Ishikawa (cell line): ENCODE measurements at regions not wholly inside any gene's neighbourhood (a gene's known extent, or its start where the extent isn't known, plus 50 kb on each side); places are given as distances from the start of the nearest gene placed in this dataset.

Experiments used
- CEBPB ChIP-seq: IDR thresholded peaks from 2 replicates; pipeline ENCODE4 v1.6.1; 2012
- EGR1 ChIP-seq: IDR thresholded peaks from 2 replicates; pipeline ENCODE4 v1.6.1; 2012
- EP300 ChIP-seq: IDR thresholded peaks from 2 replicates; pipeline ENCODE4 v1.6.1; 2012; ENCODE audit warnings: borderline replicate concordance
- FOXM1 ChIP-seq: IDR thresholded peaks from 2 replicates; pipeline ENCODE4 v1.6.1; 2012; ENCODE audit warnings: low read depth, borderline replicate concordance
- MAX ChIP-seq: IDR thresholded peaks from 2 replicates; pipeline ENCODE4 v1.6.1; 2012
- NFIC ChIP-seq: IDR thresholded peaks from 2 replicates; pipeline ENCODE4 v1.6.1; 2012
- RAD21 ChIP-seq: IDR thresholded peaks from 2 replicates; pipeline ENCODE4 v1.6.1; 2012; ENCODE audit warnings: low read depth
- REST ChIP-seq: IDR thresholded peaks from 2 replicates; pipeline ENCODE4 v1.6.1; 2012; ENCODE audit warnings: low read depth, mild to moderate bottlenecking
- TAF1 ChIP-seq: IDR thresholded peaks from 2 replicates; pipeline ENCODE4 v1.6.1; 2012; ENCODE audit warnings: low read depth, mild to moderate bottlenecking
- YY1 ChIP-seq: IDR thresholded peaks from 2 replicates; pipeline ENCODE4 v1.6.1; 2012; ENCODE audit warnings: low read depth

GRCh38 chr14:86091811-86092210, 561.9 kb downstream of the FLRT2 start:
- TF ChIP-seq FOXM1 (no peak), NFIC (no peak), CEBPB (no peak), TAF1 (no peak), REST (no peak), EP300 (no peak), MAX (no peak), EGR1 (no peak), YY1 (no peak), RAD21 (no peak)
